Thyroid gland (tissue), 4 donors: ENCODE measurements at regions not wholly inside any gene's neighbourhood (a gene's known extent, or its start where the extent isn't known, plus 50 kb on each side); places are given as distances from the start of the nearest gene placed in this dataset.

Source experiments
- DNase-seq, 2 donors: peaks; one replicate each; pipeline ENCODE4 v3.0.0-alpha.2; 2019
- H3K27ac ChIP-seq, 3 donors: fragments of 200-600 bp; sonication (generic); 1 replicate in 2 of 3; 2 replicates in 1 of 3; pipeline ENCODE4 v1.5.1; 2016 to 2019; ENCODE audit warnings: mild to moderate bottlenecking in 1 of 3, moderate library complexity in 1 of 3
- H3K27me3 ChIP-seq: fragments of 200-600 bp; sonication (generic); one replicate; pipeline ENCODE4 v1.5.1; 2019
- H3K36me3 ChIP-seq, 2 donors: fragments of 200-600 bp; sonication (generic); one replicate each; pipeline ENCODE4 v1.5.1; 2016 to 2019
- H3K4me1 ChIP-seq, 2 donors: fragments of 200-600 bp; sonication (generic); one replicate each; pipeline ENCODE4 v1.5.1; 2017 to 2019
- H3K4me3 ChIP-seq, 3 donors: fragments of 200-600 bp; sonication (generic); replicated peaks in 1 of 3; 1 replicate in 2 of 3; 2 replicates in 1 of 3; pipeline ENCODE4 v1.5.1; 2016; ENCODE audit warnings: mild to moderate bottlenecking in 1 of 3
- H3K9me3 ChIP-seq: fragments of 200-600 bp; sonication (generic); one replicate; pipeline ENCODE4 v1.5.1; 2017
- POLR2A ChIP-seq, 2 donors: fragments of 450-650 bp; IDR thresholded peaks; one replicate each; pipeline ENCODE4 v1.6.1; 2017; ENCODE audit warnings: antibody characterized with exemption in 2 of 2, mild to moderate bottlenecking in 2 of 2, moderate library complexity in 1 of 2
- WGBS, 2 donors: methylation state at CpG; one replicate each; pipeline ENCODE4 v1.1.5; 2017; 5-methylcytosine and 5-hydroxymethylcytosine counted together
- intact Hi-C: fragments of 100-400 bp; cut with DNase I; formaldehyde crosslinking; loops from one replicate; pipeline ENCODE4 v1.15.1; 2023
- TF ChIP-seq, protein P1 (sequence below), 6 experiments: fragments of 200-600 bp in 3 of 6; fragments of 450-650 bp in 3 of 6; sonication (generic) in 3 of 6; IDR thresholded peaks; one replicate each; pipeline ENCODE4 v1.5.1; 2016 to 2019; ENCODE audit warnings: antibody characterized with exemption in 6 of 6, mild to moderate bottlenecking in 2 of 6, inconsistent platforms in 1 of 6, moderate library complexity in 1 of 6

- H3K4me3 ChIP-seq = no peak overlapping the region
- intact Hi-C loops = no loop called here
- TF ChIP-seq POLR2A (IDR thresholded peaks at IDR 0.05) = no peak
- TF ChIP-seq, protein P1, sequence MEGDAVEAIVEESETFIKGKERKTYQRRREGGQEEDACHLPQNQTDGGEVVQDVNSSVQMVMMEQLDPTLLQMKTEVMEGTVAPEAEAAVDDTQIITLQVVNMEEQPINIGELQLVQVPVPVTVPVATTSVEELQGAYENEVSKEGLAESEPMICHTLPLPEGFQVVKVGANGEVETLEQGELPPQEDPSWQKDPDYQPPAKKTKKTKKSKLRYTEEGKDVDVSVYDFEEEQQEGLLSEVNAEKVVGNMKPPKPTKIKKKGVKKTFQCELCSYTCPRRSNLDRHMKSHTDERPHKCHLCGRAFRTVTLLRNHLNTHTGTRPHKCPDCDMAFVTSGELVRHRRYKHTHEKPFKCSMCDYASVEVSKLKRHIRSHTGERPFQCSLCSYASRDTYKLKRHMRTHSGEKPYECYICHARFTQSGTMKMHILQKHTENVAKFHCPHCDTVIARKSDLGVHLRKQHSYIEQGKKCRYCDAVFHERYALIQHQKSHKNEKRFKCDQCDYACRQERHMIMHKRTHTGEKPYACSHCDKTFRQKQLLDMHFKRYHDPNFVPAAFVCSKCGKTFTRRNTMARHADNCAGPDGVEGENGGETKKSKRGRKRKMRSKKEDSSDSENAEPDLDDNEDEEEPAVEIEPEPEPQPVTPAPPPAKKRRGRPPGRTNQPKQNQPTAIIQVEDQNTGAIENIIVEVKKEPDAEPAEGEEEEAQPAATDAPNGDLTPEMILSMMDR (IDR thresholded peaks at IDR 0.05) = no peak
- H3K4me1 ChIP-seq = no peaks in the 10 kb centered on the region
- H3K27ac ChIP-seq = no peak overlapping the region
- no peak for DNase-seq
- H3K36me3 ChIP-seq = no peaks in the 10 kb centered on the region
- no peaks in the 10 kb centered on the region for H3K9me3 ChIP-seq
- no peaks in the 10 kb centered on the region for H3K27me3 ChIP-seq
These were observed 238.6 kb upstream of the SOX14 start for GRCh38 chr3:137525471-137525870.

GRCh38 chr3:137542049-137542448, 222.1 kb upstream of the SOX14 start:
- WGBS, 2 donors = 73 to 80% methylated on average over 2 to 3 of the region's 3 CpGs

DNA sequence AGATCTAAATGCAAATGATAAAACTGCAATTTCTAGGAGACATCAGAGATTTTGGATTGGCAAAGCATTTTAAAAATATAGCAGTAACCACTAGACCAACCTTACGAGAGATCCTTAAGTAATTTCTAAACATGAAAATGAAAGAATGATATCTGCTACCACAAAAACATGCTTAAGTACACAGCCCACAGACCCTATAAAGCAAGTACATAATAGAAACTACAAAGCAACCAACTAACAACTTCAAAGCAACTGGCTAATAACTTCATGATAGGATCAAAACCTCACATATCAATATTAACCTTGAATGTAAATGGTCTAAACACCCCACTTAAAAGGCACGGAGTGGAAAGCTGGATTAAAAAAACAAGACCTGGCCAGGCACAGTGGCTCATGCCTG, 209.9 kb upstream of the SOX14 start:
- 63 to 76% methylated on average over 2 of the region's 2 CpGs for WGBS, 2 donors
- Histone ChIP-seq H3K27me3 (no peaks in the 10 kb centered on the region), H3K4me3 (no peak overlapping the region), H3K4me1 (no peaks in the 10 kb centered on the region), H3K36me3 (no peaks in the 10 kb centered on the region), H3K9me3 (no peaks in the 10 kb centered on the region), H3K27ac (no peak overlapping the region)
- intact Hi-C loops = no loop called here
- DNase-seq = no peak
- no peak for TF ChIP-seq POLR2A (IDR thresholded peaks at IDR 0.05)
- TF ChIP-seq, protein P1 (IDR thresholded peaks at IDR 0.05) = no peak

More at GRCh38 chr3:137542049-137542448, 222.1 kb upstream of the SOX14 start:
- TF ChIP-seq POLR2A (IDR thresholded peaks at IDR 0.05) = no peak
- TF ChIP-seq, protein P1 (IDR thresholded peaks at IDR 0.05) = no peak
- no peak overlapping the region for H3K27ac ChIP-seq
- no peaks in the 10 kb centered on the region for H3K27me3 ChIP-seq
- no peak overlapping the region for H3K4me3 ChIP-seq
- no peak for DNase-seq
- H3K4me1 ChIP-seq = no peaks in the 10 kb centered on the region
- H3K36me3 ChIP-seq = no peaks in the 10 kb centered on the region
- H3K9me3 ChIP-seq = no peaks in the 10 kb centered on the region
- intact Hi-C loops = no loop called here

DNA sequence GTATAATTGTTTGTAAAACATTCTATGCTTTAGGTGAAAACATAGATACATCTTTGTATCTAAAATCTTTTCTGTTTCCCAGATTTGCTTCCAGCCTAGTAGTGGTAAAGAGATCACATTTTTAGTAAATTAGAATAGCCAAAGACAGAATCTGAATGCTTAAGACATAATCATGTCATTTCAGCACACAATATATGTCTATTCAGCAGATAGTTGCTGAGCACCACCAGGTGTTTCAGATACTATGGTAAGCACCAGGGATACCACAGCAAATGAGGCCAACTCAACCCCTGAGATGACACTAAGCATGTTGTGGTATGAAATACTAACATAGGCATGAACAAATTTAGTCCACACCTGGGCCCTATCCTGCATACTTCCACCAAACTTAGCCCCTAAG, 195.2 kb upstream of the SOX14 start:
- intact Hi-C loops = no loop called here
- no peak for DNase-seq
- no peak for TF ChIP-seq POLR2A (IDR thresholded peaks at IDR 0.05)
- TF ChIP-seq, protein P1 (IDR thresholded peaks at IDR 0.05) = no peak
- Histone ChIP-seq H3K4me1 (no peaks in the 10 kb centered on the region), H3K27ac (no peak overlapping the region), H3K4me3 (no peak overlapping the region), H3K36me3 (no peaks in the 10 kb centered on the region), H3K9me3 (no peaks in the 10 kb centered on the region), H3K27me3 (no peaks in the 10 kb centered on the region)

GRCh38 chr3:137572931-137573330, 191.2 kb upstream of the SOX14 start:
- no peak for DNase-seq
- H3K27ac ChIP-seq = no peak overlapping the region
- no peaks in the 10 kb centered on the region for H3K4me1 ChIP-seq
- TF ChIP-seq POLR2A (IDR thresholded peaks at IDR 0.05) = no peak
- TF ChIP-seq, protein P1 (IDR thresholded peaks at IDR 0.05) = no peak
- intact Hi-C loops = no loop called here
- no peak overlapping the region for H3K4me3 ChIP-seq
- no peaks in the 10 kb centered on the region for H3K36me3 ChIP-seq
- no peaks in the 10 kb centered on the region for H3K9me3 ChIP-seq
- WGBS, 2 donors = 23 to 32% methylated on average over 3 of the region's 3 CpGs
- no peaks in the 10 kb centered on the region for H3K27me3 ChIP-seq
